ENCODE measurements at regions not wholly inside any gene's neighbourhood (a gene's known extent, or its start where the extent isn't known, plus 50 kb on each side); places are given as distances from the start of the nearest gene placed in this dataset.

DNA sequence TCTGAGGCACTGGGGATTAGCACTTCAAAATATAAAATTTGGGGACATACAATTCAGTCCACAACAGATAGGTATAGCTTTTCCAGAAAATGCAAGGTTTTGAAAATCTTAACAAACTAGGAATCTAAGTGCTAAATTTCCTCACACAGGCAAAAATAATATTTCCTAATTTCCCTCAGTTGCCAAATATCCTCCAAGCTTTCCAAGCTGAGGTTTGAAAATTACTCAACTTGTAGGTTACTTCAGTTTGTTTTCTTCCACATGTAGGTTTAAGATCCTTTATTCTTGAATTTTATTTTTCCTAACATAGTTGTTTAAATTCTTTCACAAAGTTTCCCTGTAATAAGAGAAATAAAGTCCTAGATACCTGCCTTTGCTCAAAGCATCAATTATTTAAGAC is 192.9 kb upstream of the NRXN1 start:
- DNase-seq = no peak
- intact Hi-C loops (cut with DNase I) = no loop called here

DNA sequence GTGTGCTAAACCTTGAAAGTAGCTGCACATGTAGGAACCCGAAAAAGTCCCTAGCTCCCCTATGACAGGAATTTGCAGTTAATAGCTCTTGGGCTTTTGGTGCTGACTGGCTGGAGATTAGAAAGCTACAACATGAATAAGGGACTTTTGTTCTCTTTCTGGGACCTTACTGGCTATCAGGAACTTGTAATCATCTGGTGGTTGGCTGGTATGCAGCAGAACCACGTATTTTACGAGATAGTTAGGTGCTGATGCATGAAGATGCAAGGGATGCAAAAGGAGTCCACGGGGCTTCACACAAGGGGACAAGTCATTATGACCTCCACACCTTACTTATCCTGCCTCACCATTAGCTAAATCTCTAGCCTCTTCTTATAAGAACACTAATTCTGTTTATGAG is 190.2 kb upstream of the NRXN1 start:
- intact Hi-C loops (cut with DNase I) = no loop called here
- no peak for DNase-seq

DNA sequence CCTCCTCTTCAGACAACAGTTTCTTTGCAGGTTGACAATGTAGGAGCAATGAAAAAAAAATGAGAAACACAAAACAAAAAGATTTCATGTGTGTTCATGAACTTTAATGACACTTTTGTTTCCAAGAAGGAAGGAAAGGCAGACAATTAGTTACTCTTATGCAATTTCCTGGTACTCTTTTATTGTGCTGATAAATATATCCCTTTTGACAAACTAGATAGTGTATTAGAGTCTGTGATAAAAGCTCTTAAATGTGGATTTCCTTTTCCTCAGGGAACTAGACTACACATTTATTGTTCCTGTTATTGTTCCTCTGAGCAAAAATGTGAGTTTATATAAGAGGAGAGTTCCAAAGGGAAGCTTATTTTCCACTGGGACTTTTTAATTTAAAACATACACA is 188.7 kb upstream of the NRXN1 start:
- intact Hi-C loops (cut with DNase I) = no loop called here
- no peak for DNase-seq

DNA sequence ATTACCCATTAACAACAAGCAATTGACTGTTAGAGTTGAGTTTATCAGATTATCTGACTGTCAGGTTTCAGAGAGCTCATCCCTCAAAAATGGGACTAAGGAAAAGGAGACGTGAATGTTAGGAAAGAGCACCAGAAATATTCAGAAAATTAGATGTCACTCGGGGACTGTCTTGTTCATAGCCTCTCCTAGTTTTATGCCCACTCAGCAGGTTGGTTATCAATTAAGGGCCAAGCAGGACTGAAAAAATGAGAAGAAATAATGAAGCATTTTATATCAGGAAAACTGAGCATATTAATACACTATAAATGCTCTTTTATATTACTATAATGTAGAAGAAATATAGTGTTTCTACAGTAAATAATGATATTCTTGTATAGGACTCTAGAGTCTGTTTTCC is 188.1 kb upstream of the NRXN1 start:
- DNase-seq = no peak
- intact Hi-C loops (cut with DNase I) = no loop called here

DNA sequence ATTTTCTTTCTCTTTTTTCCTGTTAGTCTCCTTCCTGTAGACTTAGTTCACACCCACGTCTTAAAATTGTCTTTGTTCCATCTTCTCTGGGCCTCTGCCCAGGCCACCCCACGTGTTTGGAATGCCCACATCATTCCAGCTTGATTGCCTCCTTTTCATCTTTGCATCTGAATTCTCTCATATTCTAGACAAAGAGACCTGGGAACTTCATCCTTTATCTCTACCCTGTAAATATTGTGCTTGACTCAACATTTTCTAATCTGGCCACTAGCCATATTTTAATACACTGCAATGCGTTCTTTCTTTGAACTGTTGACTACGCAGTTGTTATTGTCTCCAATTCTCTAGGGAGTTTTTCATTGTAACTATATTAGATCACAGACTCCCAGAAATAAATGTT is 187.5 kb upstream of the NRXN1 start:
- intact Hi-C loops (cut with DNase I) = no loop called here
- DNase-seq = no peak

DNA sequence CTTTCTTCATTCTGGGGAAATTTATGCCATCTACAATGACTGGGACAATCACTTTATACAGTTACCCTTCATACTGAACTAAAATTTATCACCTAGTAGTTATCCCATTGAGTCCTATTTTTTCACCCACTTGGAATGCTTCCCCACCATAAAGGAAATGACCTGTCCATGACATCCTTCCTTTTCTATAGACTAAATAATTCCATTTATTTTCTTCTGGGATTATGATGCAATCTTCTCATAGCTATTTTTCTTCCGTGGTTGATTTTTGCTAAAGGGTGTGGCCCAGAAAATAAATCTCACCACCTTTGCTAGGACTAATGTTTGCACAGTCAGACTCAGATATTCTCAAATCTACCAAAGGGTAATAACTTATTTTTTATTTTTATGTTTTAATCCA is 186.1 kb upstream of the NRXN1 start:
- intact Hi-C loops (cut with DNase I) = no loop called here

DNA sequence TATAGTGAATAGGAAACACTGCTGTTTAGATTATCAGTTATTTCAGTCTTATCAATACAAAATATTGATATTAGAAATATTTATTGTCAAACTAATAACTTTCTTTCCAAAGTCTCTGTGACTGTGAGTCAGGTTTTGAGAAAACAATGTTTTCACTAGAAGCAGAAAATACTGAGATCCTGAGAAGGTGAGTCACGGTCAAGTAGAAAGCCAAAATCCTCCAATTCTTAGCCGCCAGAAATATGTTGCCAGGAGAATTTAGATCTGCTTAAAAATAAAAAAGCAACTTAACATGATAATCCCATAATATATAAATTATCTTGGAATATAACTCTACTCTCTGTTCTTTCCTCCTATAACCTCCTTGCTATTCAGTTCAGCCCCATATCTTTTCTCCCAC is 181.9 kb upstream of the NRXN1 start:
- DNase-seq = no peak
- intact Hi-C loops (cut with DNase I) = no loop called here

More for the DNA sequence above, 186.1 kb upstream of the NRXN1 start:
- no peak for DNase-seq

DNA sequence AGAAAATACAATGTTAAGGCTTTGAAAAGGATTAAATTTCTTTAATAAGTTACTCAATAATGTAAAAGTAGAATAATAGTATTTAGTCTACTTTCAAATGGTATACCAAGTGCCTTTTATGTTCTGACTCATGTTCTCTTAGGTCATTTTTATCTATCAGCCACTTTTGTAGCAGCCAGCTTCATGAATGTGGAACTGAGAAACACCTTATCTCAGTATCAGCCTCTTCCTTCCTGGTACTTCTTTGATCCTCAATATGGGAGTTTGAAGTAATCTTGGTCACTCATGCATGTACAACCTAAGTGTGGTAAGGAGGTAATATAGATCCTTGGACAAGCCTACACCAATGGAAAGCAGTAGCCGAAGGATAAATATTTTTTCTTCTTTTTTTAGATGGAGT is 180.4 kb upstream of the NRXN1 start:
- DNase-seq = no peak
- intact Hi-C loops (cut with DNase I) = no loop called here

DNA sequence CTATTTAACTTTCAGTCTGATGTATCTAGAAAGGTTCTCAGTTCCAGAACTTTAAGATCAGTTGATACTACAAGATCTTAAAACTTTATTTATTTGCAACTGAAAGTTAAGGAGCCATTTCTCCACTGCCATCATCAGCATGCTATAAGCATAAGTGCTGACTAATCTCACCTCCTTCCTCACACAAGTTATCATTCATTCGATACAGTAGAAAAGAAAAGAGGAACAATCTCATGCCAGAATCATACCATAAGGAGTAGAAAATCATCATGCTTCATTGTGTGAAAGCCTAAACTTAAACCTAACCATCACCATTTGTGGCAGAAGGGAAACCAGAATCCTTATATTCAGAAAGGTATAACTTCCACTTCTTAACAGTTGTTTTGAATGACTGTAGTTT is 176.6 kb upstream of the NRXN1 start:
- intact Hi-C loops (cut with DNase I) = no loop called here
- no peak for DNase-seq

DNA sequence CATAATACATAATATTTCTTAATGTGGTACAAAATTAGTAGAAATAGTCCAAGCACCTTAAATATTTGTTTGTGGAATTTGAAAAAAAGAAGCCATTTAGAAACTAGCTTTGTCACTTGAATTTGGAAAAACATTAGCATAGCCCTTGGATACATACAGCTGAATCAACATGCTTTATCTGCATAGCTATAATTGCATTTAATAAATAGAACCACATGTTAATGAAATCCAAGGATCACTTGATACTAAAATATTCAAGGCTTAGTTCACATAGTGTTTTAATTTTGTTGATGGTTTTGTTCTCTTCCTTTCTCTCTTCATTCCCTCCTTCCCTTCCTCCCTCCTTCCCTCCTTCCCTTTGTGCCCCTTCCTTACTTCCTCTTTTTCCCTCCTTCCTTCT is 169.4 kb upstream of the NRXN1 start:
- DNase-seq = no peak
- intact Hi-C loops (cut with DNase I) = no loop called here

DNA sequence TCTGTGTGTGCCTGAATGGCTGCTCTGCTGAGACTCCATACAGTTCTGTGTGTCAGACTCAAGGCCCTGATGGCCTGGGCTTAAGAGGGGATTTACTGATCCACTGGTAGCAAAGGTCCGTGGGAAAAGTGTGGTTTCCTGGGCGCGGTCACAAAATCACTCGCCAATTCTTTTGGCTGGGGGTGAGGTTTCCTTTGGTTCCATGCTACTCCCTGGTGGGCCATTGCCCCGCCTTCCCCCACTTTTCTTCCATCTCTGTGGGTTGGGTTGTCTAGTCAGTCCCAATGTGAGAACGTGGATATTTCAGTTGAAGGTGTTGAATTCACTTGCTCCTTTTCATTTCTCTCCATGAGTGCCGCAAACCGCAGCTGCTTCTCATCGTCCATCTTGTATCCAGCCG is 162.7 kb upstream of the NRXN1 start:
- intact Hi-C loops (cut with DNase I) = no loop called here
- DNase-seq = no peak

DNA sequence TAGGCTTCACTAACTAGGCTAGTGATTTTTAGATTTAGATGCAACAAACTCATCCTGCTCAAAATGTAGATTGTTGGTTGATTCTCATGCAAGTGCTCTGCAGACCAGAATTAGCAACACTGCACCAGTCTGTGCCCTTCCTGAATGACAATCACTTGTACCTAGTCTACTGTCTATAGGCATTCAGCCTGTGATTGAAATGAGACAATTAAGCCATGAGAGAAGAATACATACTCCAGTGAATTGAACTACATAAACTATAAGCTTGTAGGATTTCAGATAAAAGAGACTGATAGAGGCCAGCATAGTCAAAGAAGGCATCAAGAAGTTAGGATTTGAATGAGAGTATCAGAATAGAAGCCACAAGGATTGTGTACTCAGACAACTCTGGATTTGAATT is 138.3 kb upstream of the NRXN1 start:
- intact Hi-C loops (cut with DNase I) = no loop called here
- no peak for DNase-seq

DNA sequence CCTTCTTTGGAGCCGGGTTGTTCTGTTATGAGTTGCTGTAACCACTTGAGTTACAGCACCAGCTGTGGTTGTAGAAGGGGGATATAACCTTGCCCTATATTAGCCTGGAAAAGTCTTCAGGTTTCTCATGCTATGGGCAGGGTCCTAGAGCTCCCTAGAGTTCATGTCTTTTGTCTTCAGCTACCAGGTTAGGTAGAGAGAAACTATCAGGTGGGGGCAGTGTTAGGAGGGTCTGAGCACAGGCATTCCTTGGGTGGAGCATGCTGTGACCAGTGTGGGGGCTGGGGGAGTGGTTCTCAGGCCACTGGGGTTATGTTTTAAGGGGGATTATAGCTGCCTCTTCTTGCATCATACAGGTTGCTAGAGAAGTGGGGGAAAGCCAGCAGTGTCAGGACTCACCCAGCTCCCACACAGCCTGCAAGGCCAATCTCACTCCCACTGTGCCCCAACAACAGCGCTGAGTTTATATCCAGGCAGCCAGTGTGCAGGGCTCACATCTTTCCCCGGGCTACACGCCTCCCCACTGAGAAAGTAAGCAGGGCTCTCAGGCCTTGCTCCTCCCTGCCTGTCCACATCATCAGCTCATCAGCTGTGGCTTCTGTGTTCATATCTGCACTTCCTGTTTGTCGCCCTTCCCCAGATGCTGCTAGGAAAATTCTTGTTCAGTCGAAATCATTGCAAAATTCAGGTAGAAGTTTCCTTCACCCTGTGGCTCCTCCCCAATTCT is 133.8 kb upstream of the NRXN1 start:
- DNase-seq = no peak
- intact Hi-C loops (cut with DNase I) = no loop called here

DNA sequence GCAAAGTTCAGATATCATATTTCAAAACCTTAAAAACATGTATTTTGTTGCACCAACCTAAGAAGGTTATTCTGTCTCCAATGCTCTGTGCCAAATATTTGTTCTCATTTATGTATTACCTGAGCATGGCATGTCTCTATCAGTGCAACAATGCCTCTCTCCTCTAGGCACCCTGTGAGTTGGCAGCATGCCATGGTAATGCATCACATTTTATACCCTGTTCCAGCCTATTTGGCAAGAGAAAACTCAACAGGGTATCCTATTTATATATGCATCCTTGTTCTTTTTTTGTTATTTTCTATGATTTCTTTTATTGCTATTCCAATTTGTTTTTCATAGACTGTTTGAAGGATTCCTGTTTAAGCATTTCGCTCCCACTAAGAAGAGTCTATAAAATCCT is 126.3 kb upstream of the NRXN1 start:
- intact Hi-C loops (cut with DNase I) = no loop called here
- no peak for DNase-seq

DNA sequence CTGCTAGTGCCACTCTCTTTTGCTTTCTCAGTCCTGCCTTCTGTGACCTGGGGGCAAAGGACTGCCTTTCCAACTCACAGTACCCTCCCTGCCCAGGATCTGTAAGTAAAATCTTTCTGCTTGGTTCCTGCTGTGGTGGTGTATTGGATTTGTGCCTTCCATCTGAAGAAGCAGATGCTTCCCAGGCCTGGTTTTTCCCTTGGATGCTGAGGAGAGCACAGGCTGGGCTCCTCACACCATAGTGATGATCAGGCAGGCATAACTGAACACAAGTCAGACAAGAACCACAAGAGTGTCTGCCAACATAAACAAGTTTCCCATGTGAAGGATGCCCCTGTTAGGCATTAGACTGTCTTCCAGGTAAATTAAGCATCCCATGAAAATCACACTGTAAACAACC is 121.3 kb upstream of the NRXN1 start:
- intact Hi-C loops (cut with DNase I) = no loop called here
- no peak for DNase-seq

DNA sequence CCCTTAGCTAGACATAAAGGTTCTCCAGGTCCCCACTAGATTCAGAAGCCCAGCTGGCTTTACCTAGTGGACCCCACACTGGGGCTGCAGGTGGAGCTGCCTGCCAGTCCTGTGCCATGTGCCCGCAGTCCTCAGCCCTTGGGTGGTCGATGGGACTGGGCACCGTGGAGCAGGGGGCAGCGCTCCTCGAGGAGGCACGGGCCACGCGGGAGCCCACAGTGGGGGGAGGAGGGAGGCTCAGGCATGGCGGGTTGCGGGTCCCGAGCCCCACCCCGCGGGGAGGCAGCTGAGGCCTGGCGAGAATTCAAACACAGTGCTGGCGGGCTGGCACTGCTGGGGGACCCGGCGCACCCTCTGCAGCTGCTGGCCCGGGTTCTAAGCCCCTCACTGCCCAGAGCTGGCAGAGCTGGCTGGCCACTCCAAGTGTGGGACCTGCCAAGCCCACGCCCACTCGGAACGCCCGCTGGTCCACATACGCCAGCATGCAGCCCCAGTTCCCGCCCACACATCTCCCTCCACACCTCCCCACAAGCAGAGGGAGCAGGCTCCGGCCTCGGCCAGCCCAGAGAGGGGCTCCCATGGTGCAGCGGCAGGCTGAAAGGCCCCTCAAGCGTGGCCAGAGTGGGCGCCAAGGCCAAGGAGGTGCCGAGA is 119.7 kb upstream of the NRXN1 start:
- no peak for DNase-seq
- intact Hi-C loops (cut with DNase I) = no loop called here

DNA sequence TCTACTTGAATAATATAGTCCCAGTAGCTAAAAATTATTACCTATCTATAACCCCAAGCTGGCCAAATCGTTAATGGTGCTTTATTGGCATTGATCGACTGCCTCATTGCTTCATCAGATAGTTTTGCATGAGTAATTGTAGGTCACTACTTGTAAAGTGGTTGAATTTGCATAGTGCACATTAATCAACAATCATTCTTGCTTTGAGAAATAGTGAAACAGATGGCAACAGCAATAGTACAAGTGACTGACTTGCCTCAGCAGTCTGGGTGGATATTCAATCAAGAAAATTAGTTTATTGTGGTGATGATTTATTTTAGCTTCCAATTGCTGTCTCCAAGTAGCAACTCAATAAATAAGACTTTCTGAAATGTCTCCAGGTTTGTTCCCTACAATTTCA is 117.8 kb upstream of the NRXN1 start:
- intact Hi-C loops (cut with DNase I) = no loop called here
- DNase-seq = no peak

DNA sequence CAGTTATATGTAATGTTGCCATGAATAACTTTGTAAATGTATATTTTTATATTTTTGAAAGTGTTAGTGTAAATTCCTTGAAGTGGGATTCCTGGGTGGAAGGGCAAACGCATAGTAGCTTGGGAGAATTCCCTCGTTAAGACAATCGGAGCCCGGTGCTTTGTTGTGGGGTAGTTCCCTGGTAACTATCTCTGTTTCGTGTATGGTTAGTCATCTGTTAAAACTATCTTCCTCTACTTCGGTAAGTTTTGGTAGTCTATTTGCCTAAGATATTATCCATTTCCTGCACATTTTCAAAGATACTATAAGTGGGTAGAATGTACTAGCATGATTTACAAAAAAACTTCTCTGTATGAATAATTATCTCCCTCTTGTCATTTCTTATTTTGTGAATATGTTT is 113.8 kb upstream of the NRXN1 start:
- intact Hi-C loops (cut with DNase I) = no loop called here

DNA sequence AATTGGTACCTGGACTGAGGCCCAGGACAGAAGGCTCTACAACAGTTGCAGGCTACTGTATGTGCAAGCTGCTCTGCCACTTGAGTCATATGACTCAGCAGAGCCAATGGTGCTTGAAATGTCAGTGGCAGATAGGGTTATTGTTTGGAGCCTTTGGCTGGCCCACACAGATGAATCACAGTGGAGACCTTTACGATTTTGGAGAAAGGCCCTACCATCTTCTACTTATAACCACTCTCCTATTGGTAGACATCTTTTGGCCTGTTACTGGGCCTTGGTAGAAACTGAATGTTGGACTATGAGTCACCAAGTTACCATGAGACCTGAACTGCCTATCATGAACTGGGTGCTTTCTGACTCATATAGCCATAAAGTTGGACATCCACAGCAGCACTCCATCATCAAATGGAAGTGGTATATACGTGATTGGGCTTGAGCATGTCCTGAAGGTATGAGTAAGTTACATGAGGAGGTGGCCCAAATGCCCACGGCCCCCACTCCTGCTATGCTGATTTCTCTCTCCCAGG is 88.9 kb upstream of the NRXN1 start:
- intact Hi-C loops (cut with DNase I) = no loop called here
- DNase-seq = no peak

More for the DNA sequence above, 113.8 kb upstream of the NRXN1 start:
- DNase-seq = no peak

DNA sequence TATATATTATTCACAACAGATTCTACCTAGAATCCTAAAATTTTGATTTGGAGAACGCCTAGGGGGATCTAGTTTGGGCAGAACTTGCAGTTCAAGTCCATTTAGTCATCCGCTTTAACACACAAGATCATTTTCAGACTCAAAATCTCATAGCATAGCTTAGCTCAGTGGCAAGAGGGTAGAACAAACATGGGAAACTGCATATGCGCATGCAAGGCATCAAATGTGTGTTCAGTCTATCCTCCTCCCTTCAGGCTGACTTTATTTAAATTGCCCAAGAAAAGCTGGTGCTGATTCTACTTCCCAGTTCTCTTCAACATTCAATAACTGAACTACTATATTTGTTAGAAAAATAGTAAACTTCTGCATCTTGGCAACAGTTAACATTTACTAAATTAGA is 79.6 kb upstream of the NRXN1 start:
- no peak for DNase-seq
- intact Hi-C loops (cut with DNase I) = no loop called here

DNA sequence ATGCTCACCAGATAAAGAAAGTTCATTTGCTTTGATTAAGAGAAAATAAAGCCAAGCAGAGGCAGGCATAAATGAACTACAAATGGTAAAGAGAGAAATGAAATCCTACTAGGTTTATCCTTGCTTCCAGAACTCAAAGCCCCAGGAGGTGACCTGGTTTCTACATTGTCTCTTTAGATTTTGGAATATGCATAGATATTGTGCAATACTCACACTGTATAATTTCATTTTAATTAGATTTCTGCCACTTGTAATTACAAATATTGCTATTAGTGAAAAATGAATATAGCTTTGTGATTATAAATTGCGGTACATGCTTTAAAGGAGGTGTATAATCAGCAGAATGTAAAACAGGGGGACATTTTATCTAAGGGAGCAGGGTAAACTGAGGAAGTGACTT is 76.9 kb upstream of the NRXN1 start:
- intact Hi-C loops (cut with DNase I) = no loop called here

More for the DNA sequence above, 76.9 kb upstream of the NRXN1 start:
- DNase-seq = no peak
